ENCODE measurements at regions not wholly inside any gene's neighbourhood (a gene's known extent, or its start where the extent isn't known, plus 50 kb on each side); places are given as distances from the start of the nearest gene placed in this dataset.
A peak's percentile ranks its signal among the peaks of the same experiment; 100 is the strongest.
"Not testable (repeated sequence)": the region's sequence is repeated elsewhere in the genome, so short reads cannot be mapped to it uniquely, and the experiment has no call there.

DNA sequence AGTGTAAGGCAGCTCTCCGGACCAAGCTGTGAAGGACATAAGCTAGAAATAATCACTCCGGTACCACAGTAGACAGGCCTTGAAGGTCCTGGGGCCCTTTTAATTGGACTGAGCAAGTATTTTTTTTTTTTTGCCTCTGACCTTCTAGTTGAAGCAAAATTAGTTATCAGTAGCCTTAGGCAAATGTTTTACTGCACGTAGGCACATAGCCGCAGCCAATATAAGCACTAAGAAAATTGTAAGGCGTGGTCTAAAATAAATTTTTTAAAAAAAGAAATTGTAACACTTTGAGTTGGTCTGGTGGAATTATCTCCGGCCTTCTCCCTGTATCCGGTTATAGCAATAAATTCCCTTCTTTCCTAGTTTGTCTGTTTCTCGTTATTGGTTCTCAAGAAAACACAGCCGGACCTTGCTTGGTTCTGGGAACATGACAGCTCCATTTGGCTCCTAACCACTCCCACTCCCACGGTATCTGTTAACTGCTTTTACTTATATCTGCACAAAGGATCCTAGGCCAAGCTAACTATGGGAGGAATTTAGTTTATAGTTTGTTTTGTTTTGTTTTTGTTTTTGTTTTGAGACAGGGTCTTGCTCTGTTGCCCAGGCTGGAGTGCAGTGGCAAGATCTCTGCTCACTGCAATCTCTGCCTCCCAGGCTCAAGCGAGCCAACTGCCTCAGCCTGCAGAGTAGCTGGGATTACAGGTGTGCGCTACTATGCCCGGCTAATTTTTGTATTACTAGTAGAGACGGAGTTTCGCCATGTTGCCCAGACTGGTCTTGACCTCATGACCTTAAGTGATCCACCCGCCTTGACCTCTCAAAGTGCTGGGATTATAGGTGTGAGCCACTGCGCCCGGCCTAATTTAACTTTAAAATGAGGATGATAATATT lies 124.4 kb upstream of the KIF5B start:
- TF ChIP-seq, protein P1, sequence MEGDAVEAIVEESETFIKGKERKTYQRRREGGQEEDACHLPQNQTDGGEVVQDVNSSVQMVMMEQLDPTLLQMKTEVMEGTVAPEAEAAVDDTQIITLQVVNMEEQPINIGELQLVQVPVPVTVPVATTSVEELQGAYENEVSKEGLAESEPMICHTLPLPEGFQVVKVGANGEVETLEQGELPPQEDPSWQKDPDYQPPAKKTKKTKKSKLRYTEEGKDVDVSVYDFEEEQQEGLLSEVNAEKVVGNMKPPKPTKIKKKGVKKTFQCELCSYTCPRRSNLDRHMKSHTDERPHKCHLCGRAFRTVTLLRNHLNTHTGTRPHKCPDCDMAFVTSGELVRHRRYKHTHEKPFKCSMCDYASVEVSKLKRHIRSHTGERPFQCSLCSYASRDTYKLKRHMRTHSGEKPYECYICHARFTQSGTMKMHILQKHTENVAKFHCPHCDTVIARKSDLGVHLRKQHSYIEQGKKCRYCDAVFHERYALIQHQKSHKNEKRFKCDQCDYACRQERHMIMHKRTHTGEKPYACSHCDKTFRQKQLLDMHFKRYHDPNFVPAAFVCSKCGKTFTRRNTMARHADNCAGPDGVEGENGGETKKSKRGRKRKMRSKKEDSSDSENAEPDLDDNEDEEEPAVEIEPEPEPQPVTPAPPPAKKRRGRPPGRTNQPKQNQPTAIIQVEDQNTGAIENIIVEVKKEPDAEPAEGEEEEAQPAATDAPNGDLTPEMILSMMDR (IDR thresholded peaks at IDR 0.05), result no peak
- TF ChIP-seq ZFX (IDR thresholded peaks at IDR 0.05; ENCODE audit: borderline replicate concordance), result no peak
- H3K27ac ChIP-seq, result no peak overlapping the region

DNA sequence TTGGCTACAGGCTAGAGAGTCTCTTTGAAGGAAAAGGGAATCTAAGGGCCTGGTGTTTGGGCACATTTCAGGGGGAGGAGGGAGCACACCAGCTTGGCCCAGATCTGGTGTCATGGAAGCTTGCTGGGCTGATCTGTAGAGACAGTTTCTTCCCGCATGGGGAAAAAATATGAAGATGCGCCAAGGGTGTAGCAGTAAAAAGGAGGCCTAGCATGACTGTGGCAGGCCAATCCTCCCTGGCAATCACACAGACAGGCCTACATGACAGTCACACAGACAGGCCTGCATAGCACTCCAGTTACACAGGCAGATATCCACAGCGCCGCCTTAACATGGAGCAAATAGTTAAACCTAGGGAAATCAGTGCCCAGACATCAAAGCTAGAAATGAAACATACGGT lies 123.6 kb upstream of the KIF5B start:
- TF ChIP-seq ZFX (IDR thresholded peaks at IDR 0.05; ENCODE audit: borderline replicate concordance), result no peak
- TF ChIP-seq, protein P1 (IDR thresholded peaks at IDR 0.05), result no peak

DNA sequence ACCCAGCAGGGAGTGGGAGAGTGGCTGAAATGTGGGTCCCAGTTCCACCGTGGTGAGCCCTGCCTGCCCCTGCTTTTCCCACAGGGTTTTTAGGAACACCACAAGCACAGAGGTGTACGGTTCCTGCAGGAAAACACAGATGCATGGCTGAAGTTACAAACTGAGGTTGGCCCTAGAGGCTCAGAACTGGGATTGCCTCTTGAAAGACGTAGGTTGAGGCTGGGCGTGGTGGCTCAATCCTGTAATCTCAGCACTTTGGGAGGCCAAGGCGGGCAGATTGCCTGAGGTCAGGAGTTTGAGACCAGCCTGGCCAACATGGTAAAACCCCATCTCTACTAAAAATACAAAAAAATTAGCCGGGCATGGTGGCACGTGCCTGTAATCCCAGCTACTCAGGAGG lies 121.4 kb upstream of the KIF5B start:
- H3K27ac ChIP-seq, result not testable (repeated sequence)

More for the DNA sequence above, 123.6 kb upstream of the KIF5B start:
- H3K27ac ChIP-seq, result no peak overlapping the region

DNA sequence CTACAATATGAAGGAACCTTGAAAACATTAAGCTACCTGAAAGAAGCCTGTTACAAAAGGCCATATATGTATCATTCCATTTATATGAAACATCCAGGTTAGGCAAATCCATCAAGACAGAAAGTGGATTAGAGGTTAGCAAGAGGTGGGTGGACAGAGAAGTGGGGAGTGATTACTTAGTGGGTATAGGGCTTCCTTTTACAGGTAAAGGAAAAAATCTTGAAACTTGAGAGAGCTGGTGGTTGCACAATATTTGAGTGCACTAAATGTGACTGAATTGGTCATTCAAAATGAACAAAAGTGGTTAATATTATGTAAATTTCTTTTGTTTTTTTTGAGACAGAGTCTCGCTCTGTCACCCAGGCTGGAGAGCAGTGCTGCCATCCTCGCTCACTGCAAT lies 119.4 kb upstream of the KIF5B start:
- TF ChIP-seq, protein P1 (IDR thresholded peaks at IDR 0.05), result no peak
- no peak for TF ChIP-seq ZFX (IDR thresholded peaks at IDR 0.05; ENCODE audit: borderline replicate concordance)
- no peak overlapping the region for H3K27ac ChIP-seq

DNA sequence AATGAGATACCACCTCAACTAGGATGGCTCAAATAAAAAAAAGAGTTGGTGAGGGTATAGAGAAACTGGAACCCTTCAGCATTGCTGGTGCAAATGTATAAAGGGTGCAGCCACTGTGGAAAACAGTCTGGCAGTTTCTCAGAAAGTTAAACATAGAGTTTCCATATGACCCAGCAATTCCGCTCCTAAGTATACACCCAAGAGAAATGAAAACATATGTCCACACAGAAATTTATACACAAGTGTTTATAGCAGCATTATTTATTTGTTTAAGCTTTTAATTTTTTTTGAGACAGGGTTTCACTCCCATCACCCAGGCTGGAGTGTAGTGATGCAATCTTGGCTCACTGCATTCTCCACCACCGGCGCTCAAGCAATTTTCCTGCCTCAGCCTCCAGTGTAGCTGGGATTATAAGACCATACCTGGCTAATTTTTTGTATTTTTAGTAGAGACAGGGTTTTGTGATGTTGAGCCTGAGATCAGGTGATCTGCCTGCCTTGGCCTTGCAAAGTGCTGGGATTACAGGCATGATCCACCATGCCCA lies 118.2 kb upstream of the KIF5B start:
- H3K27ac ChIP-seq, result no peak overlapping the region
- TF ChIP-seq ZFX (IDR thresholded peaks at IDR 0.05; ENCODE audit: borderline replicate concordance), result no peak

DNA sequence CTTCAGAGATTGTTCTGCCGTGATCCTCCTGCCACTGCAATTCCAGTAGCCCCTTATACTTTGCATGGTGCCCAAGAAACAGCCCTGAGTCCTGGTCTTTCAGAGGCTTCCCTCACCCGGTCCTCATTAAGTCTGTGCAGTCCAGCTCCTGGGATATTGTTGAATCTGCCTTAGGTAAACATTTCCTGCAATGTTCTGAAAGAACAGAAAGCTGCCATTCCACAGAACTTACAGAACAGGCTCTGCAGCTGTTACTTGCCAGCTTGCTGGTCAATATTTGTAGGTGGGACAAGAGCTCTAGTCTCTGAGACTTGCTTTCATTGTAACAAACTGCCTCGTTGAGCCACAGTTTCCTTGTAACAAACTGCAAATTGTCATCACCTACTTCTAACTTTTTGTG lies 115.0 kb upstream of the KIF5B start:
- H3K27ac ChIP-seq, result peak overlapping the region; percentile 86
- TF ChIP-seq, protein P1 (IDR thresholded peaks at IDR 0.05), result no peak
- TF ChIP-seq ZFX (IDR thresholded peaks at IDR 0.05; ENCODE audit: borderline replicate concordance), result no peak

DNA sequence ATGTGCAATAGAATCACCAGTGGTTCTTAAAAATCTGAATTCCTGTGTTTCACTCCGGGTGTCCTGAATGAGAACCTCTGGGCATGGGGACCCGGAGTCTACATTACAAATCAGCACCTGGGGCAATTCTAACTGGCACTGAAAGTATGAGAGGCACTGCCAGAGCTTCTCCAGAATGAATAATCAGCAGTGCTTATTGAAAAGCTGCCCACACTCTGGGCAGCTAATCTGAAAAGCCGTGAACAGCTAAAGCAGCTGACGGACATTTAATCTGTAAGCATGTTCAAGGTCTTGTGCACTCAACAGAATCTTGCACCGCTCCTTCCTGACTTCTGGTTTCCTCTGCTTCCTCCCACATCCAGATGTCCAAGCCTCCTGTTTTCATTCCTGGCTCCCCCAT lies 113.3 kb upstream of the KIF5B start:
- H3K27ac ChIP-seq, result no peak overlapping the region
- TF ChIP-seq, protein P1 (IDR thresholded peaks at IDR 0.05), result no peak
- TF ChIP-seq ZFX (IDR thresholded peaks at IDR 0.05; ENCODE audit: borderline replicate concordance), result no peak

DNA sequence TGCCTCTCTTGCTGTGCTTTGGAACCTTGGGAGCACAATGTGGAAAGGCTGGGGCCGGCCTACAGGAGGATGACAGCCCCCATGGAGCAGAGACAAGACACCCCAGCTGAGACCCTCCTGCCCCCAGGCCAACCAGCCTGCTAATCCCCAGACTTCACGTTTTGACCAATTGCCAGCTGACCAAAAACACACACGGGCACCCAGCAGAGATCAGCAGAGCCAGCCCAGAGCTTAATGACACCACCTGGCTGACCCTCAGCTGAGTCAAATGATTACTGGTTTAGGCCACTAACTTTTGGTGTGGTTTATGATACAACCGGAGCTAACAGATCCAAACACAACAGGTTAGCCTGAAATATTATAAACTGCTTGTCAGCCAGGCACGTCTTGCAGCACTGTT lies 111.2 kb upstream of the KIF5B start:
- TF ChIP-seq, protein P1 (IDR thresholded peaks at IDR 0.05), result no peak
- no peak overlapping the region for H3K27ac ChIP-seq

All from 22Rv1 (cell line).